Lower leg skin (tissue), 3 donors: ENCODE measurements at regions not wholly inside any gene's neighbourhood (a gene's known extent, or its start where the extent isn't known, plus 50 kb on each side); places are given as distances from the start of the nearest gene placed in this dataset.

Experiments
- CTCF ChIP-seq, 3 donors: fragments of 450-650 bp; IDR thresholded peaks; one replicate each; pipeline ENCODE4 v1.5.1; 2016; ENCODE audit warnings: antibody characterized with exemption in 3 of 3, mild to moderate bottlenecking in 3 of 3, moderate library complexity in 2 of 3
- POLR2A ChIP-seq, 2 donors: fragments of 450-650 bp; IDR thresholded peaks; one replicate each; pipeline ENCODE4 v1.6.1; 2016 to 2017; ENCODE audit warnings: antibody characterized with exemption in 2 of 2, mild to moderate bottlenecking in 1 of 2, moderate library complexity in 1 of 2

GRCh38 chr9:88049677-88050307 is 75.5 kb upstream of the CDK20 start:
- no peak for TF ChIP-seq CTCF (IDR thresholded peaks at IDR 0.05)
- TF ChIP-seq POLR2A (IDR thresholded peaks at IDR 0.05), result no peak
